ENCODE measurements at regions not wholly inside any gene's neighbourhood (a gene's known extent, or its start where the extent isn't known, plus 50 kb on each side); places are given as distances from the start of the nearest gene placed in this dataset.

DNA sequence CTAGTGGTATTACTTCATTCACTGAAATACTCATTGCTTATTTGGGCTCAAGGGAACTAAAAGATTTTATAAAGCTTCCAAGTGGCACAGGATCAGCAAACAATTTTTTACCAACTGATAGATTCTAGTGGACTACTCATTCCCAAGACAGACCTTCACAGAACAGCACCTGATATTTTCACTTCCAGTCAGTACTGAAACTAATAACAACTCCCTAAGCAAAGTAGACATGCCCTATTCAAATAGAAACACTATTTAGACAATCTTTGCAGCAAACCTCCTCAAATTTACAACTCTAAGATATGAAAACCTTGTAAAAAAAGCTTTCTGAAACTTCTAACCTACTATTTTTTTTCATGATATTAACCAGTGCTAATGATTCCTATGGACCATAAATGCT lies 2345.8 kb downstream of the LRRC4C start:
- no peak overlapping the region for H3K4me2 ChIP-seq (ENCODE audit: low read length)
- no peaks in the 10 kb centered on the region for H3K36me3 ChIP-seq (ENCODE audit: control insufficient read depth in 1 of 2, insufficient read depth in 2 of 2, low read length in 2 of 2)
- H3K27ac ChIP-seq (ENCODE audit: low read depth, low read length): no peak overlapping the region
- ChIA-PET CTCF (no interaction called here), RAD21 (ENCODE audit: low non-redundant PET in 1 of 2, low total read pairs in 2 of 2, uncharacterized antibody in 2 of 2, unreplicated experiment in 2 of 2) (no interaction called here), POLR2A (no interaction called here)
- no peak overlapping the region for H2AFZ ChIP-seq (ENCODE audit: low read depth, low read length, poor library complexity, severe bottlenecking)
- intact Hi-C loops (cut with micrococcal nuclease): no loop called here
- no TSS peak for BruUV-seq (replicated peaks)
- TF ChIP-seq RAD21 (IDR thresholded peaks at IDR 0.05; ENCODE audit: low read depth): no peak
- no peak for TF ChIP-seq FOSL1 (IDR thresholded peaks at IDR 0.05; ENCODE audit: low read depth)
- TF ChIP-seq ZNF274 (IDR thresholded peaks at IDR 0.05; ENCODE audit: low read depth, low read length): no peak
- TF ChIP-seq CEBPB (IDR thresholded peaks at IDR 0.05; ENCODE audit: low read depth): no peak
- no peak for TF ChIP-seq CBX3 (IDR thresholded peaks at IDR 0.05; ENCODE audit: low read depth)
- TF ChIP-seq, protein P1, sequence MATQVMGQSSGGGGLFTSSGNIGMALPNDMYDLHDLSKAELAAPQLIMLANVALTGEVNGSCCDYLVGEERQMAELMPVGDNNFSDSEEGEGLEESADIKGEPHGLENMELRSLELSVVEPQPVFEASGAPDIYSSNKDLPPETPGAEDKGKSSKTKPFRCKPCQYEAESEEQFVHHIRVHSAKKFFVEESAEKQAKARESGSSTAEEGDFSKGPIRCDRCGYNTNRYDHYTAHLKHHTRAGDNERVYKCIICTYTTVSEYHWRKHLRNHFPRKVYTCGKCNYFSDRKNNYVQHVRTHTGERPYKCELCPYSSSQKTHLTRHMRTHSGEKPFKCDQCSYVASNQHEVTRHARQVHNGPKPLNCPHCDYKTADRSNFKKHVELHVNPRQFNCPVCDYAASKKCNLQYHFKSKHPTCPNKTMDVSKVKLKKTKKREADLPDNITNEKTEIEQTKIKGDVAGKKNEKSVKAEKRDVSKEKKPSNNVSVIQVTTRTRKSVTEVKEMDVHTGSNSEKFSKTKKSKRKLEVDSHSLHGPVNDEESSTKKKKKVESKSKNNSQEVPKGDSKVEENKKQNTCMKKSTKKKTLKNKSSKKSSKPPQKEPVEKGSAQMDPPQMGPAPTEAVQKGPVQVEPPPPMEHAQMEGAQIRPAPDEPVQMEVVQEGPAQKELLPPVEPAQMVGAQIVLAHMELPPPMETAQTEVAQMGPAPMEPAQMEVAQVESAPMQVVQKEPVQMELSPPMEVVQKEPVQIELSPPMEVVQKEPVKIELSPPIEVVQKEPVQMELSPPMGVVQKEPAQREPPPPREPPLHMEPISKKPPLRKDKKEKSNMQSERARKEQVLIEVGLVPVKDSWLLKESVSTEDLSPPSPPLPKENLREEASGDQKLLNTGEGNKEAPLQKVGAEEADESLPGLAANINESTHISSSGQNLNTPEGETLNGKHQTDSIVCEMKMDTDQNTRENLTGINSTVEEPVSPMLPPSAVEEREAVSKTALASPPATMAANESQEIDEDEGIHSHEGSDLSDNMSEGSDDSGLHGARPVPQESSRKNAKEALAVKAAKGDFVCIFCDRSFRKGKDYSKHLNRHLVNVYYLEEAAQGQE (IDR thresholded peaks at IDR 0.05; ENCODE audit: low read depth): no peak
- no peak for TF ChIP-seq ZFX (IDR thresholded peaks at IDR 0.05)
- no peaks in the 10 kb centered on the region for H3K79me2 ChIP-seq (ENCODE audit: insufficient read depth, low read length)
- H3K9me3 ChIP-seq (ENCODE audit: control insufficient read depth in 1 of 2, insufficient read depth in 1 of 2, low read depth in 1 of 2, low read length in 2 of 2): peaks cover 10 to 37% of the 10 kb centered on the region in 2 experiments; a peak in 3 of 4 replicates
- H3K27me3 ChIP-seq (ENCODE audit: insufficient read depth, low read length): no peaks in the 10 kb centered on the region
- H4K20me1 ChIP-seq (ENCODE audit: insufficient read depth): no peaks in the 10 kb centered on the region
- DNase-seq (ENCODE audit: low read depth, low spot score) (no peak), ATAC-seq (no peak)
- no peak overlapping the region for H3K4me3 ChIP-seq (replicated peaks in 1 of 2; ENCODE audit: low read depth in 1 of 2, low read length in 2 of 2)
- H3K9me2 ChIP-seq (ENCODE audit: insufficient read depth): no peaks in the 10 kb centered on the region
- no peaks in the 10 kb centered on the region for H3K4me1 ChIP-seq (ENCODE audit: control insufficient read depth in 1 of 2, insufficient read depth in 2 of 2, low read length in 2 of 2)
- H3K9ac ChIP-seq (ENCODE audit: low read length): no peak overlapping the region

DNA sequence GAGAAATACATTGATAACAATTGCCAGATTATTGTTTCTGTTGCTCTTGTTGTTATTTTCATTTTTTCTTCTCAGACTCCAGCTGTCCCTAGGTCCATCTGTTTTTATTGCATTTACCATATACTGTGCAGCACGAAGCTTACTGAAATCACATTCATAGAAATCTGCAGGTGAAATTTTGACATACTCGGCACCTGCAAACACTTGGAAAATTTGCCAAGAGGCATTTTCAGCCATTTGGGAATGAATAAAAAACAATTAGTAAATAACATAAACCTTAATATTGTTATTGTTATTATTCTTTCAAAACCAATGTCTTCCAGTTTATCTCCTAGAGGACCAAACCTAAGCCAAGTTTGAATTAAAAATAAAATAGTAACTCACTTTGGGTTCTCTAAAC lies 2357.2 kb downstream of the LRRC4C start:
- no peaks in the 10 kb centered on the region for H3K36me3 ChIP-seq (ENCODE audit: control insufficient read depth in 1 of 2, insufficient read depth in 2 of 2, low read length in 2 of 2)
- ChIA-PET RAD21 (ENCODE audit: low non-redundant PET in 1 of 2, low total read pairs in 2 of 2, uncharacterized antibody in 2 of 2, unreplicated experiment in 2 of 2) (no interaction called here), CTCF (no interaction called here), POLR2A (no interaction called here)
- H3K9ac ChIP-seq (ENCODE audit: low read length): no peak overlapping the region
- no peak overlapping the region for H2AFZ ChIP-seq (ENCODE audit: low read depth, low read length, poor library complexity, severe bottlenecking)
- intact Hi-C loops (cut with micrococcal nuclease): no loop called here
- no peaks in the 10 kb centered on the region for H4K20me1 ChIP-seq (ENCODE audit: insufficient read depth)
- H3K4me1 ChIP-seq (ENCODE audit: control insufficient read depth in 1 of 2, insufficient read depth in 2 of 2, low read length in 2 of 2): no peaks in the 10 kb centered on the region
- no peak overlapping the region for H3K27ac ChIP-seq (ENCODE audit: low read depth, low read length)
- no peak for DNase-seq (ENCODE audit: low read depth, low spot score)
- H3K4me3 ChIP-seq (replicated peaks in 1 of 2; ENCODE audit: low read depth in 1 of 2, low read length in 2 of 2): no peak overlapping the region
- ATAC-seq: no peak
- no peaks in the 10 kb centered on the region for H3K9me2 ChIP-seq (ENCODE audit: insufficient read depth)
- BruUV-seq (replicated peaks): no TSS peak
- no peaks in the 10 kb centered on the region for H3K79me2 ChIP-seq (ENCODE audit: insufficient read depth, low read length)
- peaks cover 9% of the 10 kb centered on the region in 2 experiments; a peak in 2 of 4 replicates for H3K9me3 ChIP-seq (ENCODE audit: control insufficient read depth in 1 of 2, insufficient read depth in 1 of 2, low read depth in 1 of 2, low read length in 2 of 2)
- no peaks in the 10 kb centered on the region for H3K27me3 ChIP-seq (ENCODE audit: insufficient read depth, low read length)
- TF ChIP-seq, protein P2, sequence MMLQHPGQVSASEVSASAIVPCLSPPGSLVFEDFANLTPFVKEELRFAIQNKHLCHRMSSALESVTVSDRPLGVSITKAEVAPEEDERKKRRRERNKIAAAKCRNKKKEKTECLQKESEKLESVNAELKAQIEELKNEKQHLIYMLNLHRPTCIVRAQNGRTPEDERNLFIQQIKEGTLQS (IDR thresholded peaks at IDR 0.05): no peak
- TF ChIP-seq TCF7L2 (IDR thresholded peaks at IDR 0.05; ENCODE audit: borderline replicate concordance, extremely low read depth, insufficient read depth, insufficient read length) (no peak), SP1 (IDR thresholded peaks at IDR 0.05; ENCODE audit: low read depth) (no peak), YY1 (IDR thresholded peaks at IDR 0.05; ENCODE audit: extremely low read depth, insufficient replicate concordance, low read depth, low read length) (no peak)
- no peak overlapping the region for H3K4me2 ChIP-seq (ENCODE audit: low read length)
